GM04503 (cell line): ENCODE measurements at regions not wholly inside any gene's neighbourhood (a gene's known extent, or its start where the extent isn't known, plus 50 kb on each side); places are given as distances from the start of the nearest gene placed in this dataset.

Experiments
- DNase-seq: peaks from one replicate; pipeline ENCODE4 v3.0.0-alpha.2; 2012; ENCODE audit warnings: low read depth

- no peak for DNase-seq
These were observed 225.3 kb upstream of the PPP2R3A start for GRCh38 chr3:135740211-135740610.

- DNase-seq, result no peak
These were observed 224.8 kb upstream of the PPP2R3A start for GRCh38 chr3:135740751-135741150.

- no peak for DNase-seq
These were observed 213.5 kb upstream of the PPP2R3A start for GRCh38 chr3:135751991-135752390.

GRCh38 chr3:135752851-135753250 lies 212.7 kb upstream of the PPP2R3A start:
- no peak for DNase-seq

GRCh38 chr3:135753506-135753905 lies 212.0 kb upstream of the PPP2R3A start:
- DNase-seq, result no peak

GRCh38 chr3:135755330-135756105 lies 210.0 kb upstream of the PPP2R3A start:
- no peak for DNase-seq

GRCh38 chr3:135756106-135756668 lies 209.3 kb upstream of the PPP2R3A start:
- no peak for DNase-seq

- DNase-seq, result no peak
These were observed 208.1 kb upstream of the PPP2R3A start for GRCh38 chr3:135757421-135757820.

- DNase-seq, result no peak
These were observed 206.6 kb upstream of the PPP2R3A start for GRCh38 chr3:135758961-135759360.

GRCh38 chr3:135759651-135760050 lies 205.9 kb upstream of the PPP2R3A start:
- DNase-seq, result no peak

- no peak for DNase-seq
These were observed 204.9 kb upstream of the PPP2R3A start for GRCh38 chr3:135760581-135760980.

GRCh38 chr3:135762188-135762856 lies 203.2 kb upstream of the PPP2R3A start:
- DNase-seq, result no peak

GRCh38 chr3:135766115-135766514 lies 199.4 kb upstream of the PPP2R3A start:
- no peak for DNase-seq

- no peak for DNase-seq
These were observed 193.8 kb upstream of the PPP2R3A start for GRCh38 chr3:135771760-135772159.

- DNase-seq, result no peak
These were observed 186.5 kb upstream of the PPP2R3A start for GRCh38 chr3:135779024-135779423.

GRCh38 chr3:135779590-135780235 lies 185.8 kb upstream of the PPP2R3A start:
- DNase-seq, result no peak

GRCh38 chr3:135781026-135781815 lies 184.3 kb upstream of the PPP2R3A start:
- DNase-seq, result no peak

GRCh38 chr3:135784557-135784956 lies 181.0 kb upstream of the PPP2R3A start:
- DNase-seq, result no peak

GRCh38 chr3:135788146-135788545 lies 177.4 kb upstream of the PPP2R3A start:
- no peak for DNase-seq

- no peak for DNase-seq
These were observed 176.6 kb upstream of the PPP2R3A start for GRCh38 chr3:135788978-135789377.

GRCh38 chr3:135792174-135792573 lies 173.4 kb upstream of the PPP2R3A start:
- no peak for DNase-seq
